ENCODE measurements at regions not wholly inside any gene's neighbourhood (a gene's known extent, or its start where the extent isn't known, plus 50 kb on each side); places are given as distances from the start of the nearest gene placed in this dataset.

GRCh38 chr4:154691229-154691628 lies 52.6 kb upstream of the LRAT start:
- TF ChIP-seq CTCF (conservative IDR thresholded peaks at IDR 0.05) (no peak), ZFX (IDR thresholded peaks at IDR 0.05) (no peak)
